ENCODE measurements at regions not wholly inside any gene's neighbourhood (a gene's known extent, or its start where the extent isn't known, plus 50 kb on each side); places are given as distances from the start of the nearest gene placed in this dataset.

DNA sequence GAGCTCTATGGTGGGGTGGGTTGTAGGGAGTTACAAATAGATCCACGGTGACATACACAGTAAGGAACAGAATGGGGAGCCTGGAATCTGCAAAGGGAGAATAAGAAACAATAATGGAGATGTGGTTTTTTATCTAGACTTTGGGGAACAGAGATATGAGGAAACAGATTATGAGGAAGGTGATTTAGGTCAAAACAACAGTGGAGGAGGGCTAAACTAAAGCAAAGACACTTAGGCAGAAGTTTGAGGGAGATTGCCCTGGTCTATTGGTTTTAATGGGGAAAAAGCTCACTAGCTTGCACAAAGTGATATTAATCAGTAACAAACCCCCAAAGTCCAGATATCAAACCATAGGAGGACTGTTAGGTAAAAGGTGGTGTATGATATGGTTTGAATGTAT, 144.5 kb upstream of the DYRK2 start:
- no peak for DNase-seq

DNA sequence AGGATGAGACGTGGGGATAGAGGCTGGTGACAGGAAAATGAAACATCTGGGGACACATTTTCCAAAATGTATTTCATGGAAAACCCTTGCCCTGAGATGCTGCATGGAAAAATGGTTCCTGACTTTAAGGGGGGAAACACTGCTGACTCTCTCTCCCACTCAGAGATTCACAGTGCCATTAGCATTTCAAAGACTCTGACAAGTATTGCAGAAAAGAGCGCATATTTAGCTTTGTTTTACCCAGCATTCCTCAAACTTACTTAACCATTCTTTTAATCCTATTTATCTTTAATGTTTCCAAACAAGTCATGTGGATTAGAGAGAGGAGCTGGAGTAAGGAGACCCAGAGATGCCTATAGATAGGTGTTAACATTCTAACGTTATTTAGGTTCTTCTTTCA, 141.8 kb upstream of the DYRK2 start:
- no peak for DNase-seq

DNA sequence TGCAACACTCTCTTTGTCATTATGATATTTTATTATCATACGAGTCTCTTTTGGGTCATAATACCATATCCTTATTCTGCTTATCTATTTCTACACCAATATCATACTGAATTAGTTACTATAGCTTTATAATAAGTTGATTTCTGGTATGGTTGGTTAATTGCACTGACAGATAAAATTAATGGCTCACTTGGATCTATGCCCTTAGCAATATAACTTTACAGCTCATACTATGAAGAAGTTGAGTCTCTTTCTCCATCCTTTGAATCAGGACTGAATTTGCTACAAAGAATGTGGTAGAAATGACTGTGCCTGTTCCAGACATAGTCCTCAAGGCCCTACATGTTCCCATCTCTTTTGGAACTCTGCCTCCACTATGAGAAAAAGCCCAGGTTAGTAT, 139.7 kb upstream of the DYRK2 start:
- DNase-seq: no peak

DNA sequence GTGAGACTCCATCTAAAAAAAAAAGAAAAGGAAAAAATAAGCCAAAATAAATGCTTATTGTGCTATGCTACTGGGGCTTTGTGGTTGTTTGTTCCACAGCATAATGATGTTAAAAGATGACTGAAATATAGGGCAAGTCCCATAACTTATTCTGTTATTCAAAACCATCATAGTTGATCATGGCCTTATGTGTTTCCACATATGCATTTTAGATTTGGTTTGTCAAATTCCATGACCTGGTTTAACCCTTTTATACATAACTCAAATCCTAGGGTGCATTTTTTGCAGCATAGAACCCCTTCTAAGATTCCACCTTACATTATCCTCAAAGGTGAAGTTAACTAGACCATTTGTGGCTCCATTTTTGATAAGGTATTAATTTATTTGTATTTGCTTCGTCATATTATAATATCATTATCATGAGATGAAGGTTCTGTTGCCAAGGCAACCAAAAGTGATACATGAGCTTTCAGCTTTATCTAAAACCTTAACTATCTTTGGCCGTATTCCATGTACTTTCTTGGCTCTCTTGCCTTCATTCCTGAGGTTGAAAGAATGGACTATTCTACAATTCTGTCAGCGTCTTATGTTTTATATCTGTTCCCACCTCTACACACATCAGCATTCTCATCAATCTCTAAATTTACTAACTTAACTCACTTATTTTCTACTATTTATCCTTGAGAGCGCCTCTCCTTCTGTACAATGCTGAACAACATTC, 138.7 kb upstream of the DYRK2 start:
- no peak for DNase-seq

DNA sequence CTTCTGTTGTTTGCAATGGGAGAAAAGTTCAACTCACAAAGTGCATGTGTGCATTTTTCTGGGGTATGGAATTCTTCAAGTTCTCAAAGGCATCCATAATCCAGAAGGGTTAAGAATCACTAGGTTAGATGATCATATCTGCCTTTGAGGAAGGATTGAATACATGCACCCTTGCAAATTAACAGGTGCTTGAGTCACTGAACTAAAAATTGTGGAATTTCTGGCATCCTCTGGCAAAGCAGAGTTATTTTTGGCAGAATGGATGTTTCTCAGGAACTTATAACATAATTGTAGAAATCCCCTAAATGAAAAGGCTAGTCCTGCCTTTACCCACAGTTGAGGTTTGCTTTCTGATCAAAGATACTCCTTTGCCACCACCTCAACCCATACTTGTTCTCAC, 136.5 kb upstream of the DYRK2 start:
- DNase-seq: no peak

DNA sequence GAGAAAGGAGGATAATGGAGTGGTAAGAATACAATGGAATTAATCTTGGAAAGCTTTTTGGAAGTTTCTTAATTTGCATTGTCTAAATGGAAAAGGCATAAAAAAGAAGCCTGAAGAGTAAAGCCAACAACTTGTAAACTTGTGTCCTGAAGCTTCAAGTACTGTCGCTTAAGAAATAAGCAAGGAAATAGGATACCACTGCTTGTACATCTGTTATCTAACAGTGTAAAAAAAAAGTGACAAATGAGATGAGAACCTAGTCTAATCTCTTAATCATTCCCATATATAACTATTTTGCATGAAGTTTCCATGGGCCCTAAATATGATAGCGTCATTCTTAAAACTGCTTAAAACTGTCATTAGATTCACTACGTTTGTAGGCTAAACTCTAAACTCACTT, 134.0 kb upstream of the DYRK2 start:
- DNase-seq: no peak

DNA sequence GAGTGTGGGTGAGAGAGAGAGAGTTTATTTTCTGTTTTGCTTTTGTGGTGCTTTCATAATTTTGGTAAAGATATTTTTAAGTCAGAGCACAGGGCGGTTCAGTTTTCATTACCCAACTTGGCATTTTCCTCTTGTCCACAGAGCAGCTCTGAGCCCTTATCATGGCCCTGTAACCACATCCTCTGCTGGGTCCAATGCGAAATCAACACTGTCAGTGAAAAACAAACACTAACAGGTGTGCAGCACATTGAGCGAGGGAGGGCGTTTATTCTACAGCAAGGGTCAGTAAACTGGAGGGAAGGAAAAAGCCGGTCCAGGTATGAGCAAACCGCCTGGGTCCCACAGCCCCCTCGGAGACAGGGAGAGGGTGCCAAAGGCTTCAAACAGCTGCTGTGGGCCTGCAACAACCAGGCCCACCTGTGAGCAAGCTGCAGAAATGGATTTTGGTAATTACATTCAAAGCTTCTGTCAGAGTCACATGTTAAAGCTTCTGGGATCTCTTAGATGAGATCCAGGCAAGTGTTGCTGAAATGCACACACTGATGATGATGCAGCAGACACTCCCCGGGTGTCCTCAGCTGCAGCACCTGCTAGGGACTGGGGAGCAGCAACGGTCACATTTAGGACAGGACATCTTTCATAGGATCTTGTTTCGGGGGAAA, 132.7 kb upstream of the DYRK2 start:
- DNase-seq: no peak

DNA sequence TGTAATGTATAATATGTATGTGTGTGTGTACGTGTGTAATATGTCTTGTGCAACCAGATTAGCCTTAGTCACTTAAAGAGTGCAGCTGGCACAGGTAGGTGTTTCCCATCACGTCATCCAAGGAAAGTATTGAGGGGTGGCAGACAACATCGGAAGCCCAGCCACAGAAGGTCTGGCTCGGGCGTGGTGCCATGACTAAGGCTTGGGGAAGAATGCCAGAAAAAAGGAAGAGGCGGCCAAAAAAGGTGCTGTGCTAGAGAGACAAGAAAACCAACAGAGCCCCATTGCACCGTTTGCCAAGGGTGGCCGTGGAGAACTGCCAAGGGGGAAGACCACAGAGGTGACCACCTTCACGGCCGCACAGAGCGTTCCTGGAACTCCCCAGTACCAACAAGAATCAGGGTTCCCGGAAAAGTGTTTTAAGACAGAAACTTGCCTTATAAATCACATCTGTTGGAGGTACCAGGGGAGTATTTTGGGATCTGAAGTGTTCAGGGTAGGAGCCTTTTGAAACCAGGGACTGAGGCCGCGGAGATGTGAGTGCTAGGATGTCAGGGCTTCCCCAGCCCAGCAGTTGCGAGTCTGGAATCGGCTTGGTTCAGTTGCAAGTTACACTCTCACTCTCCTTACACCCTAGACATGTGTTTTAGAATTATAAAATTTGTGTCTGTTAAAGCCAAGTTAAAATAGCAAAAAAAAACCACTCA, 131.2 kb upstream of the DYRK2 start:
- DNase-seq: no peak

DNA sequence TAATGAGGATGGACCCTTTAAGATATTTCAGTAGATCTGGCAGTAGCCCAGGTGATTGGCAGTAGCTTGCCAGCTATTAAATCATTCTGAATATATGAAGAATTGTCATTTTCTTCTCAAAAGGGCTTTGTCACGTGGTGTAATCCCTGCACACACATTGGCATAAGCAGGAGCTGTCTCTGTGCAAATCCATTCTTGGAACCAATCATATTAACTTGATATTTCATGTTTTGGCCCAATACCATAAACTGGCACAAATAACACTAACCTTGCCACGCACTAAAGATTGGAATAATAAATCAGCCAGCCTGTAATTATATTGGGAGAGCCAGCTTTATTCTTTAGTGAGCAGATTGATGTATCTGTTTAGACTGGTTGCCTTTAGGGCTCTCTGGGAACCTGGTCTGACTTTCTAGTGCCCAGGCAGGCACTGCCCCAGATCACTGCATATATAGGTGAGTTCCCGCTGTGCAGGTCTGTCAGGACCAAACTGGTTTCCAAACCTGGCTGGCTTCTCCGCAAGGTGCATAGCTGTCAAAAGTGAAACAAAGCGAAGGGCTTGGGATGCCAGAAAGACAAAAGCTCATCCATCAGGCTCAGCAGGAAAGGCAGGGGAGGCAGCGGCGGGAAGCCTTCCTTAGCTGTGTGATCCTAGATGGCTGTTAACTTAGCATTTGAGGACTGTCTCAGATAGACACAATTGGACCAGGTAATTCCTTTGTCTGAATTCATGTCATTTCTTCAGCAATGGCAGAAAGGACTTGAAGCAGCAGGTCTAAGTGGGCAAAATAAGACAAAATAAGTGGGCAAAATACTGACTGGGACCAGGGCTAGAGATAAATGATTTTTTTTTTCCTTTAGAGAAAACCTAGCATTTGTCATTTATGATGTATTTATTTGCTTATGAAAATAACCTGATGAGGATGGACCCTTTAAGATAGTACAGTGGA, 128.8 kb upstream of the DYRK2 start:
- no peak for DNase-seq

DNA sequence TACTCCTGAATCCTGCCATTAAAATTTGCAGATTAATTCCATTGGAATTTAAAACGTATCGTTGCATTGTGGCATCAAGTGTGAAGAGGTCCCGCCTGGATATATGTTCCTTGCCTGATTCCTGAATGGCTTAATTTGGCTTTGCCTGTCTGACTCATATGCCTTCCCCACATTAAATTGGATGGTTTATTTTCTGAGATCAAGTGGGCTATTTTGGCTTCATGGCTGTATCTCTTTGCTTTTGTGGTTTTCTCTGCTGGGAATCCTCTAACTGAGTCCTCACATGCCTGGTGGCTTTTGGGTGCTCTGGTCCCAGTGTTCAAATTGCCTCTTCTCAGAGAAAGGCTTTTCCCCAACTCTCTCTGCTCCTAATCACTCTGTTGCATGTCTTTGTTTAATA, 127.9 kb upstream of the DYRK2 start:
- no peak for DNase-seq

DNA sequence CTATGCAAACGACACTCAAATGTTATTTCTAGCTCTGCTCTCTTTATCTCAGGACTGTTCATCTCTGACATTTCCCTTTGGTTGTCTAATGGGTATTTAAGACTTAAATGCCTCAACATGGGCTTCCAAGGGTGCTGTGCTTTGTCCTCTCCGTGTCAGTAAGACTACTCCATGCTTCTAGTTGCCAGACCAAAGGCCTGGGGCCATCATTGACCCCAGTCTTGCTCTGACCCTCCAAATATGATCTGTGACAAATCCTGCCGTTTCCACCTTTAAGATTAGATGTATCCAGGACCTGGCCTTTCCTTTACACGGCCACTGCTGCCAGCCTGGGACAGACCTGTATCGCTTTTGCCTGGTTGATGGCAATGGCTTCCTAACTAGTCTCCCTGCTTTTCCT, 126.3 kb upstream of the DYRK2 start:
- no peak for DNase-seq

DNA sequence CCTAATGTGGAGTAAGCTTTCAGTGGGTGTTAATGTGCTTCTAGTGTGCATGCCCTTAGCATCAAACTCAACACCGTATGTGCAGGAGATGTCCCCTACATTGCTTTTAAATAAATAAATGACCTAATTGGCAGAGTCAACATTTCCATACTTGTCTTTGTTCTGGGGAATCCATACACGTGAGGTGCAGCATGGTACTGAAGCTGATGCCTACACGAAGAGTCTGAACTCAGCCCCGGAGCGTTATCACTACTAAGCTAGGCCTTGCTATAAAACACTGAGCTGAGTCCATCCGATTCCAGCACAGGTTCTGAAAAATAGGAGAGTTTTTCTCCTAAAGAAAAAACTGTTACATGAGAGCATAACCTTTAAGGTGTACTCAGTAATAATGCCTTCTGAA, 125.0 kb upstream of the DYRK2 start:
- DNase-seq: no peak

DNA sequence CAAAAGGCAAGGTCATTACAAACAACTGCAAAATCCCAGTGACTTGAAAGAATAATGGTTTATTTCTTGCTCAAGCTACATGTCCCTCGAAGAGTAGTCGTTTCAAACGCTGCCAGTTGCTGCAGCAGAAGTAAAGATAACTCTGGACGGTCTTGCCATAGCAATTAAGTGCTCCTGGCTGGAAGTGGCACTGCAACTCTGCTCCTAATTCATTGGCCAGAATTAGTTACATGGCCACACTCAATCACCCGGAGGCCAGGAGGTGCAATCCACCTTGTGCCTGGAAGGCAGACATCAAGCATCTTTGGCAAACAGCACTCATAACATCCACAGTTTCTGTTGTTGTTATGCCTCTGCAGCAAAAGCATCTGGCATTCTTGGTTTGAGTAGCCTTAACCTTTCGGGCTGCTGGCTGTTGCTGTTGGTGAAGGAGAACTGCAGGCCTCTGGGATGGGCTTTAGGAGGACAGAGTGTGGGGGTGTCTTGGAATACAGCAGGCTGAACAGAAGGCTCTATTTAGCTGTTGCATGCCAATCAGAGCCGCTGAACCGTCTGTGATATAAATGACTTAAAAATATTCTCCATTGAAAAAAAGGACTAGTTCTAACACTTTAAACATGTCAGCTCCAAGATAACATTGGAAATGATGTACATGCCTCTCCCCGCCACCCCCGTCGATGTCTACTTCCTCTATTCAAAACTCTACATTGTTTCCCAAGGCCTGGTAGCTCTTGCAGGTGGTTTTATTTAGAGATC, 123.5 kb upstream of the DYRK2 start:
- DNase-seq: no peak

DNA sequence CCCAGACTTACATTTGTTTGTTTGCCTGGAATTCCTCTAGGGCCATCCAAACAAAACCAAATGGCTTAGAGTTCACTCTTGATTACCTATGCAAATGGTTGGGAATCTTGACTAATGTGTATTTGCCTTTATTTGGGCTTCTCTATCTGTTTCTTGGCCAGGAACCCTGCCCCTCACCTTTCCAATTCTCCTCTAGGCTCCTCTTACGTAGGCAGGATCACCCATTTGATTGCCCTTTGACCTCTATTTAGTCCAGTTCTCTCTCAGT, 123.0 kb upstream of the DYRK2 start:
- no peak for DNase-seq

DNA sequence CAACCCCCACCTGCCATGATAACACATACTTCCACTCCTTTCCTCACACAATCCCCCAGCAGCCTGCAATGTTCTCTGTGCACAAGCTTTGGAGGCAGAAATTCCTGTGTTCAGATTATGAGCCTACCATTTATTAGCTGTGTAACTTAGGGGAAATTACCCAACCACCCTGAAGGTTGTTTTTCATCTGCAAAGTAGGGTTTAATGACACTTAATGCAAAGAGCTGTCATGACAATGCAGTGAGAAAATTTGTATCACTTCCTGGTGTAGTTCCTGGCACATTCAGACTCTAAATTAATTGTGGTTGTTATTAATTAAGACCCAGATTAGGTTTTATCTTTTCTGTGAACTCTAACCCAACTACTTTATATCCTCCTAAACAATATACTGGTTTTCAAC, 122.4 kb upstream of the DYRK2 start:
- DNase-seq: no peak

DNA sequence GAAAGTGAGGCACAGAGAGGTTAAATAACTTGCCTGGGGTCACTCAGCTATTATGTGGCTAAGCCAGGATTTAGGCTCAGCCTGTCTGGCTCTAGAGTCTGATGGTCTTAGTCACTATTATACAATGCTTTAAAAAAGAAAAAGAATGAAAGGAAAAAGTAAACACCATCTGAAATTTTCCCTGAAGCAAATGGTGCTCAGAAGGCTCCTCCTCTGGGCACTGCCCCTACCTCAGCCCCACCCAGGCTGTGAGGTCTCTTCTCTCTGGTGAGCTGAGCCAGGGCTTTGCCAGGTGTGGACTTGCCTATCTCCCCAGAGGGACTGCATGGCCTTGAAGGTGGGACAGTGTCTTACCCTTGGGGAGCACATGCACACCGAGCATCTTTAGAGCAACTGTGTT, 117.5 kb upstream of the DYRK2 start:
- DNase-seq: no peak

DNA sequence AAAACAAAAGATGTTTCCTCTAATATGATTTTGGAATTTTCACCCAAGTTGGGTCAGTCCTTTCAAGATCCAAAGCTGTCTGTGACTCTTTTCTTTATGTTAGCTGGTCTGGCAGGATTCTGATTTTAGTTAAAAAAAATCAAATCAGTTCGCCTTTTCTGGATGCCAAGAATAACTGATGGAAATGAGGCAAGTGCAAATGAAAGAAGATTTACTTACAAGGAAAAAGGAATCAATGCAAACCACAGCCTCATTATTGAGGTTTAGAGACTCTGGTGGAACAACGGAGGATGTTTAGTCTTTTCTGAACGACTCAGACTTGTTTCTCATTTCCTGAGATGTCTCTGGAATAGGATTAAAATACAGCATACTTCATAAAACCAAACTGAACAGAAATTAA, 117.0 kb upstream of the DYRK2 start:
- DNase-seq: no peak

DNA sequence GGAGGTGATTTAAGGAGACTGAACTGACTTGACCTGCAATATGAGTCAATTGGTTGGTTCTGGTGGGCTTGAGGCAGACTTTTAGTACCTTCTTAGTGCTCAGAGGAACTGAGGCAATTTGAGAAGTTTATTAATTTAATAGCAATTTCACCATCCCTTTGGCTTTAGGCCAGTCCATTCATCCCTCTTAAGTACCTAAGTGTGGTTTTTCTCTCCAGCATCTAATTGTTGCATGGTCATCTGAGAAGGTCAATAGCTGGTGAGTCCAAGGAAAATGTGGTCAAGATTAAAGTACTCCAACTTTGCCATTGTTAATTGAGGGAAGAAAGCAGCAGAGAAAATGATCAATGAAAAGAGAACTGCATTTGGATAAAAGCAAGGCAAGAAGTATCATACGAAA, 115.4 kb upstream of the DYRK2 start:
- no peak for DNase-seq

DNA sequence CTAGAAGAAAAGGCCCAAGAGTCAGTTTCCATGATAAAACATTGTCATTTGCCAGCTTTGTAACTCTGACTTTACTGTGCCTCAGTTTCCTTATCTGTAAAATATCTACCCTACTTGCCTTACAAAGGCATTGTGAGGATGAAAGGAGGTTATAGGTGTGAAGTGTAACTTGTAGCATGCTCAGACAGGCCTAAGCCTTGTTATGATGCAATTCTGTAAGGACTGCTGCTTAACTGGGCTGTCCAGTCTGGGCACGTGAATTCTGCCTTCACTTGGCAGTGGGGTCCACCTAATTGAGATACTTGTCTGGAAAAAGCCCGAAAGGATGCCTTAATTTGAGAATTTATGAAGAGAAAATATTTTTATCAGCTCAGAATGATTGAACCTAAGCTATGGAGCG, 114.5 kb upstream of the DYRK2 start:
- no peak for DNase-seq

DNA sequence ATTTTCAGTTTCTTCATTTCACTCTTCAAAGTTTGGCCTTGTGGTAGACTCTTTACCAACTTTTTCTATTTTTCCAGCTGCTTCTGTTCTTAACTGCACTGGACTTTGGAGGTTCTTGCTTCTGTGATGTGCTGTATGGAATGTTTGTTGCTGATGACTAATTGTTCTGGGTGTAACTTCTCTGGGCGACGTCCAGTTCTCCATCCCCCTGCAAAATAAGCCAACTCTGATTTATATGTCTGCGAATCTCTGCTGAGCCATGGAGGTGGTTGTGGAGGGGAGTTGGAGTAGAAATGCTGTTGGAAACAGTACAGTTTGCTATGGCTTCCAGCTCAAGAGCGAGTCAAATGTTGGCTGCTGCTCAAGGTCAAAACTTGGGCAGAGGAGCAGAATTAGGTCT, 113.9 kb upstream of the DYRK2 start:
- no peak for DNase-seq

DNA sequence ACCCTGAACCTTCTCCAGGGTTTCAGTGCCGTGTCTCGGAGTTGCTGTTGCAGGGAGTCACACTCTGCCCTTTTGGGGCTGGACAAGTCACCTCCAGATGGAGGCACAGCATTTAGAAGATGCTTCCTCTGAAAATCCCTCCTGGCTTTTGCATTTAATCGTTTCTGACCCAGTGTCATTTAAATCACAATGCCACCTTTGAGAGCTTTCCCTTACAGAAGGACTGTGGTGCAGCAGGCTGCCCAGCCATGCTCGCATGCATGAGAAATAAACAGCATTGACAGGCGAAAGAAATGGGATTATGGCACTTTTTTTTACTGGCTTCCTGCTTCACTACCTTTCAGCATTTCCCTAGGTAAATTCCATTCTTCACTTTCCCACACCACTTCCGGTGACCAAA, 113.4 kb upstream of the DYRK2 start:
- DNase-seq: no peak

DNA sequence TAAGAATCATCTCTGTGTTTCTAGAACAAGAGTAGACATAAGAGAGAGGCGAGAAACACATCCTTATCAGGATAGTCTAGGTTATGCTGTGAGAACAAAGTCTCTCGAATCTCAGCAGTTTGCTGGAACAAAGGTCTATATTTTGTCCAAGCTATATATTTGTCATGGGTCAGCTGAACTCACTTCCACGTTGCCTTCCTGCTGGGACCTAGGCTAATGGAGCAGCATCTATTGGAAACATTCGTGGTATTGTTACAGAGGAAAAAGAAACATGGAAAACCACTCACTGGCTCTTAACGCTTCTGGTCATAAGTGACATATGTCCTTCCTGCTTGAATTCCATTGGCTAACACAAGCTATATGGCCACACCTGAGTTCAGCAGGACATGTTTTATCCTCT, 112.6 kb upstream of the DYRK2 start:
- DNase-seq: no peak

DNA sequence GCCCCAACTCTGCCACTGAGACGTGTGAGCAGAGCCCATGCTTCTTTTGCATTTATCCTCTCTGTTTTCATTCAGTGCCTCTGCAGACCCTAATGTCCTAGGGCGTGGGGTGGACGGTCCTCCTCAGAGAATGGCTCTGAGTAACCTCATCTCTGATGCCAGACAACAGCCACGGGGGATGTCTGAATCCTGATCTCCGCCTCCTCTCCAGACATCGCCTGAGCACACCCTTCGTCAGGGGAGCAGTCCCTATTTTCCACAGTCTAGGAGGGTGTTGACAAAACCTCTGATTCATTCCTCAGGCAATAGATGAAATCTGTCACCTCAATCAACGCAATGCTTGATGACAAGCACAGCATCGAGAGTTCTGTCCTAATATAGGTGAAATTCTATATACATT, 109.2 kb upstream of the DYRK2 start:
- DNase-seq: no peak
